Nephron (organoid): ENCODE measurements at regions not wholly inside any gene's neighbourhood (a gene's known extent, or its start where the extent isn't known, plus 50 kb on each side); places are given as distances from the start of the nearest gene placed in this dataset.
"Not testable (repeated sequence)": the region's sequence is repeated elsewhere in the genome, so short reads cannot be mapped to it uniquely, and the experiment has no call there.

Experiments used
- H3K27ac Mint-ChIP-seq, 3 experiments: 2 replicates each; pipeline ENCODE4 v1.8.0; 2020; ENCODE audit warnings: mixed read lengths in 3 of 3, mild to moderate bottlenecking in 2 of 3, moderate library complexity in 1 of 3
- H3K27me3 Mint-ChIP-seq: 2 replicates; pipeline ENCODE4 v1.8.0; 2021; ENCODE audit warnings: low read depth, mild to moderate bottlenecking, moderate library complexity, mixed read lengths
- H3K36me3 Mint-ChIP-seq: 2 replicates; pipeline ENCODE4 v1.8.0; 2020; ENCODE audit warnings: low read depth, mixed read lengths
- H3K4me1 Mint-ChIP-seq: 2 replicates; pipeline ENCODE4 v1.8.0; 2020; ENCODE audit warnings: mixed read lengths
- H3K4me3 Mint-ChIP-seq, 3 experiments: 2 replicates each; pipeline ENCODE4 v1.8.0; 2020; ENCODE audit warnings: mild to moderate bottlenecking in 3 of 3, mixed read lengths in 3 of 3, moderate library complexity in 2 of 3
- H3K9me3 Mint-ChIP-seq: 2 replicates; pipeline ENCODE4 v1.8.0; 2020; ENCODE audit warnings: mixed read lengths
- TF ChIP-seq, protein P1 (sequence below), 3 experiments: fragments of 200-600 bp; sonication (generic); IDR thresholded peaks; one replicate each; pipeline ENCODE4 v1.5.0; 2021; ENCODE audit warnings: antibody characterized with exemption in 3 of 3; ENCODE audit not compliant: unreplicated experiment in 3 of 3

DNA sequence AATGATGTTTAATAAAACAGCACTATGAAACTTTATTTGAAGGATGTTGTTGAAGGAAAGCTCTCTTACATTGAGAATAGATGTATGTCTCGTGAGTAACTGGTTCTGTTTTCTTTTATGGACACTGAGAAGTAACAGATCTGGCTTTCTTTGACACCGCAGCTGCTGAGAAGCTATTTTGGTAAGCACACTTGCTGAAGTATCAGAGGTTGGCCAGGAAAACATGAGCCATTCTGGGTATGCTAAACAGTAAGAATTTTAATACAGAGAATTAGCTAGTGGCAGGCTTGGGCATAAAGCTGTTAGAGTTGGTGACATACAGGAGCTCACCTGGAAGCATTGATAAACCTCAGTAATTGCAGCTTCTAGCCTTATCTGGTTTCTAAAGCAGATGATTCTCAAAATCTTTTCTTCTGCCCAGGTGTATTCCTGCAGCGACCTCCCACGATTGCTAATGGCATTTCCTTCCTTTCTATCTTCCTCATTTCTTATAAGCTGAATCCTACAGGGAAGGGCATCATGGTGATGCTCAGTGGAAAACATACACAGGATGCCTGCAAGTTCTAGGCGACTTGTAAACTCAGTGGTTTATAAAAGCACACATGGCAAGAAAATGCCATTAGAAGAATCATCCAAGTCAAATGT lies 291.6 kb upstream of the SLC16A7 start:
- Mint-ChIP-seq H3K36me3 (no peaks in the 10 kb centered on the region), H3K27me3 (no peaks in the 10 kb centered on the region), H3K4me3 (peak overlapping the region in 1 of 3 experiments; percentile 40), H3K4me1 (peaks cover 11% of the 10 kb centered on the region), H3K27ac (peak overlapping the region in 2 of 3 experiments; percentile 27 to 42), H3K9me3 (peaks cover 13% of the 10 kb centered on the region)
- TF ChIP-seq, protein P1, sequence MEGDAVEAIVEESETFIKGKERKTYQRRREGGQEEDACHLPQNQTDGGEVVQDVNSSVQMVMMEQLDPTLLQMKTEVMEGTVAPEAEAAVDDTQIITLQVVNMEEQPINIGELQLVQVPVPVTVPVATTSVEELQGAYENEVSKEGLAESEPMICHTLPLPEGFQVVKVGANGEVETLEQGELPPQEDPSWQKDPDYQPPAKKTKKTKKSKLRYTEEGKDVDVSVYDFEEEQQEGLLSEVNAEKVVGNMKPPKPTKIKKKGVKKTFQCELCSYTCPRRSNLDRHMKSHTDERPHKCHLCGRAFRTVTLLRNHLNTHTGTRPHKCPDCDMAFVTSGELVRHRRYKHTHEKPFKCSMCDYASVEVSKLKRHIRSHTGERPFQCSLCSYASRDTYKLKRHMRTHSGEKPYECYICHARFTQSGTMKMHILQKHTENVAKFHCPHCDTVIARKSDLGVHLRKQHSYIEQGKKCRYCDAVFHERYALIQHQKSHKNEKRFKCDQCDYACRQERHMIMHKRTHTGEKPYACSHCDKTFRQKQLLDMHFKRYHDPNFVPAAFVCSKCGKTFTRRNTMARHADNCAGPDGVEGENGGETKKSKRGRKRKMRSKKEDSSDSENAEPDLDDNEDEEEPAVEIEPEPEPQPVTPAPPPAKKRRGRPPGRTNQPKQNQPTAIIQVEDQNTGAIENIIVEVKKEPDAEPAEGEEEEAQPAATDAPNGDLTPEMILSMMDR (IDR thresholded peaks at IDR 0.05; ENCODE audit: unreplicated experiment in 3 of 3), result no peak

DNA sequence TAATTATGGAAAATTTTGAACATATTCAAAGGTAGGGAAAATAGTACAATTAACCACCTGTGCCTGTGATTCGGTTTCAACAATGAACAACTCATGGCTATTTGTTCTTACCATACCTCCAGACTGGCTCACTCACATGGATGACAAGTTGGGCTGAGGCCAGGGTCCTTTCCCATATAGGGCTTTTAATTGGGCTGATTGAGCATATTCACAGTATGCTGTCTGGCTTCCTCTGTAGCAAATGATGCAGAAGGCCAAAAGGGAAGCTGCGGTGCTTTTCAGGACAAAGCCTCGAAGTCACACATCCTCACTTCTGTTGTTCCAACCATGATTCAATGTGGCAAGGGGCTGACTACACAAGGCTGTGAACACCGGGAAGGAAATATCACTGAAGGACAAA lies 297.5 kb upstream of the SLC16A7 start:
- Mint-ChIP-seq H3K27me3 (no peaks in the 10 kb centered on the region), H3K4me3 (no peak overlapping the region), H3K36me3 (no peaks in the 10 kb centered on the region), H3K4me1 (no peaks in the 10 kb centered on the region), H3K9me3 (peaks cover 13% of the 10 kb centered on the region), H3K27ac (no peak overlapping the region)
- TF ChIP-seq, protein P1 (IDR thresholded peaks at IDR 0.05; ENCODE audit: unreplicated experiment in 3 of 3), result no peak

DNA sequence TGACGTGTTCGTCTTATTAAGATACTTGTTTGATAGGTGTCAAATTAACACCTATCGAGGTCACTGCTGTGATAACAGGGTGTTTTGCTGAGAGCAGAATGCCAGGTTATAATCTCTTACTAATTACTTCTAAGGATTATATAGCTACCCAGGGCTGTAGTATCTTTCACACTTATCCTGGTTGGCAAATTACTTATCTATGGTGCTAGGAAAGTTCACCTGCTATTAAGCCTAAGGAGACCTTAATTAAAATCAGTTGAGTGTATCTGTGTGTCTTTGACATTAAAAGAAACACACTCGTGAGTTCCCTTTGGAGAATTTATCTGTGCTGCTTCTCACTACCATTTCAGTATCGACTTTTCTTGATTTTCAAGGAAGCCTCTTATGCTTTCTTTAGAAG lies 301.6 kb upstream of the SLC16A7 start:
- H3K27me3 Mint-ChIP-seq, result no peaks in the 10 kb centered on the region
- TF ChIP-seq, protein P1 (IDR thresholded peaks at IDR 0.05; ENCODE audit: unreplicated experiment in 3 of 3), result no peak
- no peaks in the 10 kb centered on the region for H3K4me1 Mint-ChIP-seq
- H3K4me3 Mint-ChIP-seq, result no peak overlapping the region
- no peak overlapping the region for H3K27ac Mint-ChIP-seq
- no peaks in the 10 kb centered on the region for H3K9me3 Mint-ChIP-seq
- no peaks in the 10 kb centered on the region for H3K36me3 Mint-ChIP-seq

DNA sequence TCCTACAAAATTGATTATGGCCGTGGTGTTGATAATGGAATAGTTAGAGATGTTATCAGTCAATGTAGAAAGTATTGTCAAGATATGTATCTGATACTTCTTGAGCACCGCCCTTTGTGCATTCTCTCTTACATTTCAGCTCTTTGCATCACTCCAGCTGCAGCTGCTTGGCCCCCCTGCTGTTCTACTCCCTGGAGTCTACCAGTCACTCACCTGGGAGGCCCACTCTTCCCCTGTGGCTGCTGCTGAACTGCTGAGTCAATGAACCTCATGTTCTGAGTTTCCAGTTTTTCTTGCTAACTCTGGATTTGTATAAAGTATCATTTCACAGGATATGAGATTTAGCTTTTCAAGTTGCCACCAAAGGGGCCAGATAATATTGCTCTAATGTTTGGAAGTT lies 312.8 kb upstream of the SLC16A7 start:
- H3K27me3 Mint-ChIP-seq, result no peaks in the 10 kb centered on the region
- no peak overlapping the region for H3K27ac Mint-ChIP-seq
- H3K4me3 Mint-ChIP-seq, result no peak overlapping the region
- no peaks in the 10 kb centered on the region for H3K4me1 Mint-ChIP-seq
- no peaks in the 10 kb centered on the region for H3K9me3 Mint-ChIP-seq
- H3K36me3 Mint-ChIP-seq, result no peaks in the 10 kb centered on the region
- TF ChIP-seq, protein P1 (IDR thresholded peaks at IDR 0.05; ENCODE audit: unreplicated experiment in 3 of 3), result no peak

DNA sequence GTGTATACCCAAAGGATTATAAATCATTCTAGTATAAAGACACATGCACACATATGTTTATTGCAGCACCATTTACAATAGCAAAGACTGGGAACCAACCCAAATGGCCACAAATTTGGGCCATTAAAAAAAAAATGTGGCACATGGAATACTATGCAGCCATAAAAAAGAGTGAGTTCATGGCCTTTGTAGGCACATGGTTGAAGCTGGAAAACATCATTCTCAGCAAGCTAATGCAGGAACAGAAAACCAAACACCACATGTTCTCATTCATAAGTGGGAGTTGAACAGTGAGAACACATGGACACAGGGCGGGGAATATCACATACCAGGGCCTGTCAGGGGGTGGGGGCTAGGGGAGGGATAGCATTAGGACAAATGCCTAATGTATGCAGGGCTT lies 322.3 kb upstream of the SLC16A7 start:
- H3K27ac Mint-ChIP-seq, H3K27me3 Mint-ChIP-seq, H3K4me1 Mint-ChIP-seq, H3K36me3 Mint-ChIP-seq, H3K4me3 Mint-ChIP-seq: not testable (repeated sequence)
- peaks cover 16% of the 10 kb centered on the region for H3K9me3 Mint-ChIP-seq

DNA sequence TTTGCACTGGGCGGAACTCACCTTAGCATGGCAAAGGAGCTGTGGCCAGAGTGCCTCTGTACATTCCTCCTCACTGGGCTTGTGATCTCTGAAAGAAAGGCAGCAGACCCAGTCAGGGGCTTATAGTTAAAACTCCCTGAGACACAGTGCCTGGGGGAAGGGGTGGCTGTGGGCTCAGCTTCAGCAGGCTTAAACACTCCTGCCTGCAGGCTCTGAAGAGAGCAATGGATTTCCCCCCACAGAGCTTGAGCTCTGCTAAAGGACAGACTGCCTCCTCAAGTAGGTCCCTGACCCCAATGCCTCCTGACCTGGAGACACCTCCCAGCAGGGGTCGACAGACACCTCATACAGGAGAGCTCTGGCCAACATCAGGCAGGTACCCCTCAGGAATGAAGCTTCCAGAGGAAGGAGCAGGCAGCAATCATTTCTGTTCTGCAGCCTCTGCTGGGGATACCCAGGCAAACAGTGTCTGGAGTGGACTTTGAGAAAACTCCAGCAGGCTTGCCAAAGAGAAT lies 327.5 kb upstream of the SLC16A7 start:
- Mint-ChIP-seq H3K27me3 (no peaks in the 10 kb centered on the region), H3K9me3 (peaks cover 16% of the 10 kb centered on the region), H3K4me3 (no peak overlapping the region), H3K36me3 (no peaks in the 10 kb centered on the region), H3K27ac (no peak overlapping the region), H3K4me1 (no peaks in the 10 kb centered on the region)
- TF ChIP-seq, protein P1 (IDR thresholded peaks at IDR 0.05; ENCODE audit: unreplicated experiment in 3 of 3), result no peak
